ENCODE measurements at regions not wholly inside any gene's neighbourhood (a gene's known extent, or its start where the extent isn't known, plus 50 kb on each side); places are given as distances from the start of the nearest gene placed in this dataset.

GRCh38 chr3:64368257-64369020 is 143.2 kb upstream of the PRICKLE2 start:
- H3K9me2 ChIP-seq (ENCODE audit: insufficient read depth) = no peaks in the 10 kb centered on the region
- no TSS peak for BruUV-seq (replicated peaks)
- no peak overlapping the region for H3K27ac ChIP-seq (ENCODE audit: low read depth, low read length)
- DNase-seq (ENCODE audit: low read depth, low spot score) (no peak), ATAC-seq (no peak)
- H3K9ac ChIP-seq (ENCODE audit: low read length) = no peak overlapping the region
- no peaks in the 10 kb centered on the region for H3K79me2 ChIP-seq (ENCODE audit: insufficient read depth, low read length)
- no peaks in the 10 kb centered on the region for H3K4me1 ChIP-seq (ENCODE audit: control insufficient read depth in 1 of 2, insufficient read depth in 2 of 2, low read length in 2 of 2)
- ChIA-PET RAD21 (ENCODE audit: low non-redundant PET in 1 of 2, low total read pairs in 2 of 2, uncharacterized antibody in 2 of 2, unreplicated experiment in 2 of 2) (no interaction called here), POLR2A (no interaction called here), CTCF (no interaction called here)
- H4K20me1 ChIP-seq (ENCODE audit: insufficient read depth) = no peaks in the 10 kb centered on the region
- H2AFZ ChIP-seq (ENCODE audit: low read depth, low read length, poor library complexity, severe bottlenecking) = no peak overlapping the region
- intact Hi-C loops (cut with micrococcal nuclease) = loop anchor here (10.0 kb wide), 1 partner anchor 64 kb away; no protein-coding TSS in a partner anchor
- TF ChIP-seq ZNF274 (IDR thresholded peaks at IDR 0.05; ENCODE audit: low read depth, low read length) (no peak), EGR1 (IDR thresholded peaks at IDR 0.05; ENCODE audit: low read depth) (no peak), POLR2A (IDR thresholded peaks at IDR 0.05; ENCODE audit: borderline replicate concordance, extremely low read depth, insufficient read depth, insufficient read length) (no peak), CBX3 (IDR thresholded peaks at IDR 0.05; ENCODE audit: low read depth) (no peak)
- H3K27me3 ChIP-seq (ENCODE audit: insufficient read depth, low read length) = peaks cover 24% of the 10 kb centered on the region
- H3K4me2 ChIP-seq (ENCODE audit: low read length) = no peak overlapping the region
- no peak overlapping the region for H3K4me3 ChIP-seq (replicated peaks in 1 of 2; ENCODE audit: low read depth in 1 of 2, low read length in 2 of 2)
- H3K36me3 ChIP-seq (ENCODE audit: control insufficient read depth in 1 of 2, insufficient read depth in 2 of 2, low read length in 2 of 2) = no peaks in the 10 kb centered on the region
- no peaks in the 10 kb centered on the region for H3K9me3 ChIP-seq (ENCODE audit: control insufficient read depth in 1 of 2, insufficient read depth in 1 of 2, low read depth in 1 of 2, low read length in 2 of 2)

GRCh38 chr3:64365877-64366276 is 140.6 kb upstream of the PRICKLE2 start:
- no TSS peak for BruUV-seq (replicated peaks)
- H4K20me1 ChIP-seq (ENCODE audit: insufficient read depth) = no peaks in the 10 kb centered on the region
- CTCF ChIA-PET = no interaction called here
- no peaks in the 10 kb centered on the region for H3K9me3 ChIP-seq (ENCODE audit: control insufficient read depth in 1 of 2, insufficient read depth in 1 of 2, low read depth in 1 of 2, low read length in 2 of 2)
- intact Hi-C loops (cut with micrococcal nuclease) = loop anchor here (10.0 kb wide), 1 partner anchor 61 kb away; no protein-coding TSS in a partner anchor
- DNase-seq (ENCODE audit: low read depth, low spot score) (no peak), ATAC-seq (no peak)
- H3K9ac ChIP-seq (ENCODE audit: low read length) = no peak overlapping the region
- H2AFZ ChIP-seq (ENCODE audit: low read depth, low read length, poor library complexity, severe bottlenecking) = no peak overlapping the region
- H3K27me3 ChIP-seq (ENCODE audit: insufficient read depth, low read length) = peaks cover 37% of the 10 kb centered on the region
- H3K4me3 ChIP-seq (replicated peaks in 1 of 2; ENCODE audit: low read depth in 1 of 2, low read length in 2 of 2) = no peak overlapping the region
- RAD21 ChIA-PET (ENCODE audit: low non-redundant PET in 1 of 2, low total read pairs in 2 of 2, uncharacterized antibody in 2 of 2, unreplicated experiment in 2 of 2) = no interaction called here
- no peaks in the 10 kb centered on the region for H3K9me2 ChIP-seq (ENCODE audit: insufficient read depth)
- POLR2A ChIA-PET = no interaction called here
- no peak overlapping the region for H3K27ac ChIP-seq (ENCODE audit: low read depth, low read length)
- no peaks in the 10 kb centered on the region for H3K79me2 ChIP-seq (ENCODE audit: insufficient read depth, low read length)
- no peak overlapping the region for H3K4me2 ChIP-seq (ENCODE audit: low read length)
- H3K36me3 ChIP-seq (ENCODE audit: control insufficient read depth in 1 of 2, insufficient read depth in 2 of 2, low read length in 2 of 2) = no peaks in the 10 kb centered on the region
- no peaks in the 10 kb centered on the region for H3K4me1 ChIP-seq (ENCODE audit: control insufficient read depth in 1 of 2, insufficient read depth in 2 of 2, low read length in 2 of 2)
- TF ChIP-seq ZNF274 (IDR thresholded peaks at IDR 0.05; ENCODE audit: low read depth, low read length) (no peak), ELF1 (IDR thresholded peaks at IDR 0.05; ENCODE audit: borderline replicate concordance, low read depth) (no peak), SRF (IDR thresholded peaks at IDR 0.05; ENCODE audit: low read depth) (no peak), CEBPB (IDR thresholded peaks at IDR 0.05; ENCODE audit: low read depth) (no peak), SIN3A (IDR thresholded peaks at IDR 0.05; ENCODE audit: low read depth) (no peak), TCF7L2 (IDR thresholded peaks at IDR 0.05; ENCODE audit: borderline replicate concordance, extremely low read depth, insufficient read depth, insufficient read length) (no peak), POLR2A (IDR thresholded peaks at IDR 0.05; ENCODE audit: borderline replicate concordance, extremely low read depth, insufficient read depth, insufficient read length) (no peak), ZBTB33 (IDR thresholded peaks at IDR 0.05; ENCODE audit: extremely low read depth, insufficient replicate concordance, low read length) (no peak), RAD21 (IDR thresholded peaks at IDR 0.05; ENCODE audit: low read depth) (no peak), SP1 (IDR thresholded peaks at IDR 0.05; ENCODE audit: low read depth) (no peak), EGR1 (IDR thresholded peaks at IDR 0.05; ENCODE audit: low read depth) (no peak), YY1 (IDR thresholded peaks at IDR 0.05; ENCODE audit: extremely low read depth, insufficient replicate concordance, low read depth, low read length) (no peak), FOSL1 (IDR thresholded peaks at IDR 0.05; ENCODE audit: low read depth) (no peak), ATF3 (IDR thresholded peaks at IDR 0.05) (no peak), JUND (IDR thresholded peaks at IDR 0.05) (no peak)
- TF ChIP-seq, protein P1, sequence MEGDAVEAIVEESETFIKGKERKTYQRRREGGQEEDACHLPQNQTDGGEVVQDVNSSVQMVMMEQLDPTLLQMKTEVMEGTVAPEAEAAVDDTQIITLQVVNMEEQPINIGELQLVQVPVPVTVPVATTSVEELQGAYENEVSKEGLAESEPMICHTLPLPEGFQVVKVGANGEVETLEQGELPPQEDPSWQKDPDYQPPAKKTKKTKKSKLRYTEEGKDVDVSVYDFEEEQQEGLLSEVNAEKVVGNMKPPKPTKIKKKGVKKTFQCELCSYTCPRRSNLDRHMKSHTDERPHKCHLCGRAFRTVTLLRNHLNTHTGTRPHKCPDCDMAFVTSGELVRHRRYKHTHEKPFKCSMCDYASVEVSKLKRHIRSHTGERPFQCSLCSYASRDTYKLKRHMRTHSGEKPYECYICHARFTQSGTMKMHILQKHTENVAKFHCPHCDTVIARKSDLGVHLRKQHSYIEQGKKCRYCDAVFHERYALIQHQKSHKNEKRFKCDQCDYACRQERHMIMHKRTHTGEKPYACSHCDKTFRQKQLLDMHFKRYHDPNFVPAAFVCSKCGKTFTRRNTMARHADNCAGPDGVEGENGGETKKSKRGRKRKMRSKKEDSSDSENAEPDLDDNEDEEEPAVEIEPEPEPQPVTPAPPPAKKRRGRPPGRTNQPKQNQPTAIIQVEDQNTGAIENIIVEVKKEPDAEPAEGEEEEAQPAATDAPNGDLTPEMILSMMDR (IDR thresholded peaks at IDR 0.05 in 2 of 3, conservative IDR thresholded peaks at IDR 0.05 in 1 of 3; ENCODE audit: borderline replicate concordance in 1 of 3, insufficient read depth in 1 of 3, low read depth in 2 of 3, low read length in 2 of 3) = no peak
